Muscle layer of duodenum (tissue), 2 donors: ENCODE measurements at regions not wholly inside any gene's neighbourhood (a gene's known extent, or its start where the extent isn't known, plus 50 kb on each side); places are given as distances from the start of the nearest gene placed in this dataset.

Experiments used
- H3K27ac ChIP-seq: one replicate; pipeline ENCODE4 v1.7.0; 2013; ENCODE audit warnings: mild to moderate bottlenecking, low read length
- H3K27me3 ChIP-seq: one replicate; pipeline ENCODE4 v1.7.0; 2013; ENCODE audit warnings: low read depth, mild to moderate bottlenecking, control low read depth, low read length
- H3K36me3 ChIP-seq, 2 donors: one replicate each; pipeline ENCODE4 v1.7.0; 2013; ENCODE audit warnings: low read length in 2 of 2, control low read depth in 1 of 2, mild to moderate bottlenecking in 1 of 2; ENCODE audit not compliant: insufficient read depth in 2 of 2, control insufficient read depth in 1 of 2
- H3K4me1 ChIP-seq, 2 donors: one replicate each; pipeline ENCODE4 v1.7.0; 2013; ENCODE audit warnings: low read length in 2 of 2, mild to moderate bottlenecking in 2 of 2, control low read depth in 1 of 2, moderate library complexity in 1 of 2; ENCODE audit not compliant: insufficient read depth in 2 of 2, control insufficient read depth in 1 of 2
- H3K4me3 ChIP-seq, 2 donors: one replicate each; pipeline ENCODE4 v1.7.0; 2013; ENCODE audit warnings: low read length in 2 of 2, low read depth in 1 of 2, mild to moderate bottlenecking in 1 of 2
- H3K9me3 ChIP-seq, 2 donors: one replicate each; pipeline ENCODE4 v1.7.0; 2013; ENCODE audit warnings: low read length in 2 of 2, control low read depth in 1 of 2, mild to moderate bottlenecking in 1 of 2; ENCODE audit not compliant: control insufficient read depth in 1 of 2
- donor health status: healthy.

DNA sequence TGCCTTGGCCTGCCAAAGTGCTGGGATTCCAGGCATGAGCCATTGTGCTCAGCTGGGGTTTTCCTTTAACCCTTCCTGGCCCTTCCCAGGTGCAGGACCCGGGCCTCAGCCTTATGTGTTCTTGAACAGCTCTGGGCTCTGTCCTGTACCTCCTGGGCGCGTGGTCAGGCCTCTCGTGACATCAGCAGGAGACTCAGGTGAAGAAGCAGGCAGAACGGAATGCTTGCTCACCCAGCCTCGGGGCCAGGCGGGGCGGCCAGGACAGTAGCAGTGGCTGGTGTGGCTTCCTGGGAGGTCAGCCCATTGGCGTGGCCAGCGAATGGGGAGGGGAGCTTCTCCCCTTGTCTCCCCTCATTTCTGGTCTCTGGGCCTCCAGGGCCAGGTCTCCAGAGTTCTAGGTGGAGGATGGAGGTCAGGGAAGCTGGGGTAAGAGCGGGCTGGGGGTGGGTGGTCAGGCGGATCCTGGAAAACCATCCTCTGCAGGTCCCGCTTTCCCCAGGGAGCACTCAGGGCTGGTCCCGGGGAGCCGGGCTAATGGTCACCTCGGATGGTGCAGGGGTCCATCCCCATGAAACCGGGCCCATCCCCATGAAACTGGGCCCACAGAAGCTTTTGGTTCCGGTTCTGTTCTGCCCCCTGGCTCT lies 281.5 kb downstream of the SEC14L1 start:
- Histone ChIP-seq H3K4me3 (no peak overlapping the region), H3K27ac (peak overlapping the region; percentile 91), H3K4me1 (peaks cover 45 to 73% of the 10 kb centered on the region in 2 donors), H3K27me3 (no peaks in the 10 kb centered on the region), H3K9me3 (no peaks in the 10 kb centered on the region), H3K36me3 (no peaks in the 10 kb centered on the region)

DNA sequence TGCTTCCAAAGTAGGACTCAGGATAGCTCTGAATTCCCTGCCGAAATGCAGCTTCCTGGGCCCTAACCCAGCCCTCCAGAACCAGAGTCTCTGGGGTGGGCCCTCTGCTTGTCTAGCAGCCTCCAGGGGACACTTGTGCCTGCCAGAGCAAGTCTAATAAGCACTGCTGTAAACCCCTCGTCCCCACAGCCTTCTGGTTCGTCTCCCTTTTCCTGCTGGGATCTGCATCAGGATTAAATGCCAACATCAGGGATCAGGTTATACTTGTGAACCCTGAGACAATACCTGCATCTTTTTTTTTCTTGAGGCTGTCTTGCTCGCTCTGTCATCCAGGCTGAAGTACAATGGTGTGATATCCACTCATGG lies 282.0 kb downstream of the SEC14L1 start:
- Histone ChIP-seq H3K36me3 (no peaks in the 10 kb centered on the region), H3K27me3 (no peaks in the 10 kb centered on the region), H3K4me1 (peaks cover 49 to 78% of the 10 kb centered on the region in 2 donors), H3K9me3 (no peaks in the 10 kb centered on the region), H3K4me3 (no peak overlapping the region), H3K27ac (peak overlapping the region; percentile 91)

DNA sequence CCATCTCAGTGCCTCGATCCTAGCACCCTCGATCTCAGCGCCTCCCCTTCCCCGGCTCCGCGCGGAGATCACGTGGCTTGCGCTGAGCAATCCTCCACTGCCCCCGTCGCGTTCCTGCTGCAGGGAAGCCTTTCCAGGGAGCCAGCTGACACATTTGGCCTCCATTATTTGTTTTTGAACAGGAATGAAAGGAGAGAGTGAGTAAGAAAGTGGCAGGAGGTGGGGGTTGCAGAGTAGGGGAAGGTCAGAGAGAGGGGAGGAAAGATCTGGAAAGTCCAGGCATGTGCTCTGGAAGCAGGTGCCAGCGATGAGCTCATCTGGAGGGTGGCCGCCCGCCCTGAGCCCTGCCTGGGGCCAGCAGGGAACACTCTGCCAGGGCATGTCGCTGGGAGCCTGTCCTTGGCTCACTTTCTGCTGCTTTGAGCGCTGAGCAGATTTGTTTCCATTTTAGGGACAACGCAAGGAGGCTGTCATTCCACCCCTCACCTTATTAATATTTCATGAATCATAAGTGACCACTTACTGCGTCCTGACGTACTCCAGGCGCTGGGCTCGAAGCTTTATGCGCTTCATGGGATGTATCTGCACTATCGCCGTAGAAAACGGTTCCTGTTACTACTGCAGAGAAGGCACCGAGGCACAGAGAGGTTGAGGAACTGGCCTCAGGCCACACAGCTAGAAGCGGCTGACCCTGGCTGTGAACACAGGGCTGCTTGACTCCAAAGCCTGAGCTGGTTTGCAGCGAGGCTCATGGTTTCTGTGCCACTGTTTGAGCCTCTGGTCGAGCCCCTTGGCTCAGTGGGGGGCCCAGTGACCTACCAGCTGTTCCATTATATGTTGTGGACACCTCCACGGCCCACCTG lies 283.1 kb downstream of the SEC14L1 start:
- peak overlapping the region; percentile 91 for H3K27ac ChIP-seq
- H3K36me3 ChIP-seq = no peaks in the 10 kb centered on the region
- peak overlapping the region in 1 of 2 donors; percentile 46 for H3K4me3 ChIP-seq
- H3K4me1 ChIP-seq = peaks cover 59 to 84% of the 10 kb centered on the region in 2 donors
- H3K9me3 ChIP-seq = no peaks in the 10 kb centered on the region
- no peaks in the 10 kb centered on the region for H3K27me3 ChIP-seq

DNA sequence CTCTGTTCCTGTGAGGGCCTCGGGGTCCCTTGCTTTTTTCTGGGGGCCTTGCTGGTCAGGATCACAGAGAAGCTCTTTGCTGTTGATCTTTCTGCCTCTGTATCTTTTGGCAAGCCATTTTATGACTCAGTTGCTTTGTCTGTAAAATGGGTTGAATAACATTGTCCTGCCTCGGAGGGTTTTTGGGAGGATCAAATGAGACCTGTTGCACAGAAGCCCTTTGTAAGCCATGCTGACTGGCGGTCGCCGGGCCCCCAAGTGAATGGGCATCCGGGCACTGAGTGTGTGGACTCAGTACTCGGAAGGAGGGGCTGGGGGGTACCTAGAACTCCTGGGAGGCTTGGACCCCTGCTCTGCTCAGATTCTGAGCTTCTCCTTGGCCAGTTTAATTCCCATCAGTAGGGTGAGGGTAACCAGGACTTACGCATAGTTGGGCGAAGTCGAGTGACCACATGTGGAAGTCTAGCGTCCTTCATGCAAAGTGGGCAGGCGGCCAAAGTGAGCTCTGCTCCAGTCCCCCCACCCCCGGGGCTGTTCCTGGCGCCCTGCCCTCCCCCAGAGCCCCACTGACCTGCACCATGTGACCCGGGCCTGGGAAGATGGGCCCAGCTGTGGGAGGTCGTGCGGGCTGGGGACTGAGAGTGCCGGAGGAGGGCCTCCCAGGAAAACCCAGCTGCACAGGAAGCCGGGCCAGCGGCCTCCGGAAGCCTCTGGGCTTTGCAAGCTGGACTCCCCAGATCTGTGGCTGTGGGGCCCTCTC lies 284.0 kb downstream of the SEC14L1 start:
- no peaks in the 10 kb centered on the region for H3K9me3 ChIP-seq
- peak overlapping the region in 1 of 2 donors; percentile 46 for H3K4me3 ChIP-seq
- peaks cover 69 to 84% of the 10 kb centered on the region in 2 donors for H3K4me1 ChIP-seq
- no peaks in the 10 kb centered on the region for H3K36me3 ChIP-seq
- H3K27me3 ChIP-seq = no peaks in the 10 kb centered on the region
- H3K27ac ChIP-seq = peak overlapping the region; percentile 91

DNA sequence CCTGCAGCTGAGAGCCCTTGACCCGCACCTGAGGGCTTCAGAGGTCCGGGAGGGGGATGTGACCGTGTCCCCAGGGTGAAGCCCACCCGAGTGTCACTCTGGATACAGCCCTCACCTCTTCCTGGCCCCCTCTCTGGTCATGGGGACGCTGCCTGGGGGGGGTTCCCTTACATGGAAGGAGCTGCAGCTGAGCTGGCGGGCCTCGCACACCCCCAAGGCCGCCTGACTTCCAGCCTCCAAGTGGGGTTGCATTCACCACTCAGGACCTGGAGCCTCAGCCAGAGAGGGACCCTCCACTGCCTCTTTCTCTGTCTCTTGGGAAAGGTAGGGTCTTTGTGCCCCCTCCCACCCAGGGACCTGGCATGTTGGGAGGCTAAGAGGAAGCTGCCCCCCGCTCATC lies 284.6 kb downstream of the SEC14L1 start:
- Histone ChIP-seq H3K4me3 (peak overlapping the region in 1 of 2 donors; percentile 46), H3K4me1 (peaks cover 65 to 82% of the 10 kb centered on the region in 2 donors), H3K9me3 (no peaks in the 10 kb centered on the region), H3K27me3 (no peaks in the 10 kb centered on the region), H3K36me3 (no peaks in the 10 kb centered on the region), H3K27ac (peak overlapping the region; percentile 91)

DNA sequence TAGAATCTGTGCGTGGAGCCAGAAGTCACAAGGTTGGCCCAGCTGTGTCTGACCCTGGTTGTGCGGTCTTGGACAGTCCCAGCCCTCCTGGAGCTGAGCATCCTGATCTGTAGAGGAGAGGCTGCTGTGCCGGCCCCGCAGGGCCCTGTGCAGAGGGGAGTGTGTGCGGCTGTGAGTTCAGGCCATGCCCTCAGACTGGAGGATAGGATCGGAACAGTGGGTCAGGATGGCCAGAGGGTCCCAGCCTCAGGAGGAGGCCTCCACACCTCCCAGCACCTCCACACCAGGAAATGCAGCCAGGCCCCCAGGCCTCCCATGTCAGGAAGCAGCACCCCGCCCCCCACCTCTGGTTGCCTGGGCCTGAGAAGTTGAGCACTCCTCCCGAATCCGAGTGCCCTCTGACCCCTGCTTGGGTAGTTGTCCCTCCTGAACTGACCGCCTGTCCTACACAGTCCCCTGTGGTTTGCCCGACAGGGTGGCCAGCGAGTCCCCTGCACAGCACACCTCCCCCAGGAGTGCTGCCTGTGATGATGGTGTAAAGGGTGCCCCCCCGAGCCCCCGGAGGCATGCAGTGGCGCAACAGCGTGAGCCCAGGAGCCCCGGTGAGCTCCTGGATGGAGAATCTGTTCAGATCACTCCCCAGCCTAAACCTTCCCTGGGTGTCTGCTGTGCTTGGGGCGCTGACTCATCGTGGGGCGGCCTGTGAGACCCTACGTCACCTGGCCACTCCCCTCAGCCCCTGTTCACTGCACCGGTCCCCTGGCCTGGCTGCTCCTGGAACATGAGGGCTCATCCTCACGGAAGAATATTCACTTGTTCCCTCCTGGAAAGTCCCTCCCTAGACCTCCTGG lies 285.2 kb downstream of the SEC14L1 start:
- H3K9me3 ChIP-seq = no peaks in the 10 kb centered on the region
- H3K27me3 ChIP-seq = no peaks in the 10 kb centered on the region
- H3K4me3 ChIP-seq = peak overlapping the region in 1 of 2 donors; percentile 46
- peak overlapping the region; percentile 91 for H3K27ac ChIP-seq
- H3K4me1 ChIP-seq = peaks cover 59 to 82% of the 10 kb centered on the region in 2 donors
- H3K36me3 ChIP-seq = no peaks in the 10 kb centered on the region

DNA sequence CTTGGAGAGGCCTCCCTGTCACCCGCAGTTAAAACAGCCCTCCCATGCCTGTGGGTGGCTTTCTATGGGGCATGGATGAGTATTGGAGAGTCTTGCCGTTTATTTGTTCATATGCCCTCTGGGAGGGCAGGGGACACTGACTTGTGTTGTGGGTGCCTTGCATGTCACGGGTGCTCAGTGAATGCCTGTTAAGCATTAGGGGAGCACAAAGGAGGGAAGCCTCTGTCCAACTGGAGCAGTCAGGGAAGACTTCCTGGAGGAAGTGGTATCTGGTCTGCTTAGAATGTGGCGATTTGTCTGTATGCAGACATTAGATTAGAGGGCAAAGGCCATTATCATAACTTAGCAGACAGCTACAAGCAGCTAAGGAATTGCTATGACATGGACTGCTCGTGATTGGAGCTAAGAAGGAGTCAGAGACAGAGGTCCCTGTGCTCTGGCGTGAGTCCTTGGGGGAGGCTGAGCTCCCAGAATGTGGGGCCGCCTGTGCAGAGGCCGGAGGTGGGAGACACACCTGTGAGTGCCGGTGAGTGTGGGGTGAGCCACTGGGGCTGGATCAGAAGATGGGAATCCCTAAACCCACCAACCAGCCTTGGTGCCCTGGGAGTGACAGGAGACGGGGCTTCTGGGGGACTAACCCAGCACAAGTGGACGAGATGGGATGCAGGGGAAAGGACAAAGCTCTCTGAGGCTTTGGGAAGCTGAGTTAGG lies 286.1 kb downstream of the SEC14L1 start:
- peaks cover 57 to 82% of the 10 kb centered on the region in 2 donors for H3K4me1 ChIP-seq
- no peaks in the 10 kb centered on the region for H3K9me3 ChIP-seq
- peak overlapping the region; percentile 91 for H3K27ac ChIP-seq
- H3K27me3 ChIP-seq = no peaks in the 10 kb centered on the region
- peak overlapping the region in 1 of 2 donors; percentile 6 for H3K4me3 ChIP-seq
- H3K36me3 ChIP-seq = no peaks in the 10 kb centered on the region

DNA sequence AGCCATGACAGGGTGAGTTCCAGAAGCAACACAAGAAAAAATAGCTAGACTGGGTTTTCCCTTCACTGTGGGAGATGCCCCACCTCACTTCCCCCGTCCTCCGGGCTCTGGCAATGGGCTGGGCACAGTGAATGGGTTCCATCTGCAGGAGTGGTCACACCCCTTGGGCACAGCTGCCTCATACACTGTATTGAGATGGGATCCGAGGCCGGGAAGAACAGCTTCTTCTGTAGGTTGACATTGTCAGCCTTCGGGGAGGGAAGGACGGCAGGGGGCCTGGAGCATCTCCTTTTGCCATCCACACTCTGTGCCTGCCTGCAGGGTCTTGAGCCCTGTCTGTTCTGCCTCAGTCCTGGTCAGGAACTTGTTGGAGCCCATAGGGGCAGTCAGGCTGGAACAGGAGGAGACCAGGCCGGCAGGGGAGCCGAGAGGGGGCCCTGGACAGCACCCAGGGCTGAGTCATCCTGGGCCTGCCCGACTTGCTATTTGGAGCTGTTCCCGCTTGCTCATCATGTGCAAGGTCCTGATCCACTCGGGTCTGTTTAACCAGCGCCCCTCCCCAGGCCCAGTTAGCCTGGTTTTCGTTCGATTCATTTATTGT lies 286.7 kb downstream of the SEC14L1 start:
- no peaks in the 10 kb centered on the region for H3K27me3 ChIP-seq
- peak overlapping the region; percentile 91 for H3K27ac ChIP-seq
- no peaks in the 10 kb centered on the region for H3K9me3 ChIP-seq
- peak overlapping the region in 1 of 2 donors; percentile 6 for H3K4me3 ChIP-seq
- H3K4me1 ChIP-seq = peaks cover 55 to 81% of the 10 kb centered on the region in 2 donors
- no peaks in the 10 kb centered on the region for H3K36me3 ChIP-seq

DNA sequence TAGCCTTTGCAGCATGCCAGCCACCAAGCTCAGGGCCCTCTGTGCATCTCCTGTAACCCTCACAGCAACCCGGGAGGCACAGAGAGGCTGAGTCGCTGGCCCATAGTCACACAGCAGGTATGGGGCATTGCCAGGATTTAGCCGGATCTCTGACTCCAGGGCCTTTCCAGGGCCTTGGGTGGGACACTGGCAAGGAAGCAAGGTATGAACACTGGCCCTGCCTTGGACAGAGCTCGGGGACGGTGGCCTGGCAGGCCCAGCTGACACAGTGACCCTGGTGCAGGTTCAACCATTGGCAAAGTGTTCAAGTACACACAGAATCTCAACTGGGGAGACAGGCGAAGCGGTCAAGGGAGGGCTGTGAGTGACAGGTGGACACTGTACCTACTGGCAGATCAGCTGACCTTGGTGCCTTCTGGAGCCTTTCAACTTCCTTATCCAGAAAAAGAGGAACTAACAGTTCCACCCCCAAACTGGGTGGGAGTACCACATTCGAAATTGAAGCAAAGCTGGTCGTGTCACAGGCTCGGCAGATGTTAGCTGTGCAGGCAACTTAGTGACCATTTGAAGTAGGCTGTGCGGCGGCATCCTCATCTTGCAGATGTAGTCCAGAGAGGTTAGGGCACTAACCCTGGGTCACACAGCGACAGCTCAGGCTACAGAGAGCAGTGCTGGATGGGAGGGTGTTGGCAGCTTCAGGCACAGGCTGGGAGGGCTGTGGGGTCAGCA lies 287.4 kb downstream of the SEC14L1 start:
- H3K9me3 ChIP-seq = no peaks in the 10 kb centered on the region
- H3K4me1 ChIP-seq = peaks cover 50 to 82% of the 10 kb centered on the region in 2 donors
- H3K27me3 ChIP-seq = no peaks in the 10 kb centered on the region
- peak overlapping the region; percentile 91 for H3K27ac ChIP-seq
- H3K36me3 ChIP-seq = no peaks in the 10 kb centered on the region
- H3K4me3 ChIP-seq = peak overlapping the region in 1 of 2 donors; percentile 6
